Spleen (tissue), 11 donors: ENCODE measurements at regions not wholly inside any gene's neighbourhood (a gene's known extent, or its start where the extent isn't known, plus 50 kb on each side); places are given as distances from the start of the nearest gene placed in this dataset.
"Not testable (repeated sequence)": the region's sequence is repeated elsewhere in the genome, so short reads cannot be mapped to it uniquely, and the experiment has no call there.

Experiments
- DNase-seq: peaks from one replicate; pipeline ENCODE4 v3.0.0-alpha.2; 2020
- H3K27ac ChIP-seq, 8 donors: fragments of 200-600 bp; sonication (generic) in 7 of 8; 1 replicate in 4 of 8; 2 replicates in 4 of 8; pipeline versions ENCODE4 v1.5.0 to v1.8.0; 2016 to 2021; ENCODE audit warnings: inconsistent platforms in 4 of 8, mild to moderate bottlenecking in 4 of 8, moderate library complexity in 1 of 8
- H3K27me3 ChIP-seq, 7 donors: fragments of 200-600 bp; sonication (generic) in 6 of 7; replicated peaks in 1 of 7; 1 replicate in 4 of 7; 2 replicates in 3 of 7; pipeline versions ENCODE4 v1.5.0 to v1.8.0; 2016 to 2021; ENCODE audit warnings: inconsistent platforms in 3 of 7, mild to moderate bottlenecking in 1 of 7
- H3K36me3 ChIP-seq, 6 donors: fragments of 200-600 bp; sonication (generic) in 5 of 6; 1 replicate in 4 of 6; 2 replicates in 2 of 6; pipeline versions ENCODE4 v1.5.0 to v1.8.0; 2016 to 2021; ENCODE audit warnings: inconsistent platforms in 2 of 6
- H3K4me1 ChIP-seq, 6 donors: fragments of 200-600 bp; sonication (generic) in 5 of 6; 1 replicate in 3 of 6; 2 replicates in 3 of 6; pipeline versions ENCODE4 v1.5.0 to v1.8.0; 2016 to 2021; ENCODE audit warnings: inconsistent platforms in 3 of 6
- H3K4me3 ChIP-seq, 8 donors: fragments of 200-600 bp; sonication (generic) in 7 of 8; 1 replicate in 4 of 8; 2 replicates in 4 of 8; pipeline versions ENCODE4 v1.5.0 to v1.8.0; 2016 to 2021; ENCODE audit warnings: inconsistent platforms in 4 of 8, mild to moderate bottlenecking in 4 of 8, moderate library complexity in 2 of 8
- H3K9me3 ChIP-seq, 8 donors: fragments of 200-600 bp; sonication (generic) in 7 of 8; 1 replicate in 4 of 8; 2 replicates in 4 of 8; pipeline versions ENCODE4 v1.5.0 to v1.8.0; 2016 to 2021; ENCODE audit warnings: inconsistent platforms in 4 of 8
- CTCF ChIP-seq, 11 experiments: fragments of 200-600 bp in 7 of 11; fragments of 450-650 bp in 4 of 11; sonication (generic) in 4 of 11; IDR thresholded peaks in 8 of 11; conservative IDR thresholded peaks in 3 of 11; 1 replicate in 7 of 11; 2 replicates in 4 of 11; pipeline versions ENCODE4 v1.4.0 to v1.8.0; 2016 to 2021; ENCODE audit warnings: antibody characterized with exemption in 11 of 11, inconsistent platforms in 4 of 11, mild to moderate bottlenecking in 1 of 11
- POLR2A ChIP-seq, 3 donors: fragments of 450-650 bp; IDR thresholded peaks; one replicate each; pipeline ENCODE4 v1.5.1; 2017; ENCODE audit warnings: antibody characterized with exemption in 3 of 3, mild to moderate bottlenecking in 1 of 3
- POLR2AphosphoS5 ChIP-seq, 3 donors: sonication (generic); formaldehyde crosslinking; IDR thresholded peaks; one replicate each; pipeline ENCODE4 v1.5.1; 2017; ENCODE audit warnings: antibody characterized with exemption in 3 of 3
- WGBS, 5 donors: extraction: QIAGEN DNeasy Blood & Tissue Kit in 3 of 5; methylation state at CpG; one replicate each; pipeline versions ENCODE4 v1.1.5 to v1.1.7; 2013 to 2018; 5-methylcytosine and 5-hydroxymethylcytosine counted together
- intact Hi-C: fragments of 100-400 bp; cut with DNase I; formaldehyde crosslinking; loops from one replicate; pipeline ENCODE4 v1.15.0; 2023; ENCODE audit warnings: low total_unique reads
- donor health status: healthy with polysubstance abuse.
- donor health status: DM: no; HTN: no; CAD: no; lungs with moderate emphysema.
- donor health status: DM: no; HTN: no; CAD: no.
- donor health status: Bipolar disorder and iron deficiency.
- donor health status: healthy.
- donor health status: DM: no; HTN: no; CAD: no.
- donor health status: DM: yes; HTN: yes; CAD: no.

GRCh38 chr10:22148961-22149360 is 68.9 kb downstream of the EBLN1 start:
- DNase-seq: no peak
- TF ChIP-seq CTCF (IDR thresholded peaks at IDR 0.05 in 8 of 11, conservative IDR thresholded peaks at IDR 0.05 in 3 of 11) (no peak), POLR2AphosphoS5 (IDR thresholded peaks at IDR 0.05) (no peak), POLR2A (IDR thresholded peaks at IDR 0.05) (no peak)
- Histone ChIP-seq H3K4me1 (no peaks in the 10 kb centered on the region), H3K4me3 (no peak overlapping the region), H3K27ac (no peak overlapping the region), H3K36me3 (no peaks in the 10 kb centered on the region), H3K27me3 (no peaks in the 10 kb centered on the region), H3K9me3 (peaks cover 0 to 33% (median 24%) of the 10 kb centered on the region in 8 donors)
- intact Hi-C loops: no loop called here

- H3K4me1 ChIP-seq, intact Hi-C loops, H3K4me3 ChIP-seq, H3K27me3 ChIP-seq, H3K27ac ChIP-seq, DNase-seq, H3K36me3 ChIP-seq: not testable (repeated sequence)
- peaks cover 0 to 20% (median 15%) of the 10 kb centered on the region in 8 donors for H3K9me3 ChIP-seq
- 89 to 98% (median 97%) methylated on average over 2 of the region's 2 CpGs for WGBS, 5 donors
These were observed 71.9 kb downstream of the EBLN1 start for GRCh38 chr10:22145873-22146272.

GRCh38 chr10:22137542-22137941 is 80.3 kb downstream of the EBLN1 start:
- Histone ChIP-seq H3K4me1 (peaks cover 6 to 19% (median 15%) of the 10 kb centered on the region in 6 donors), H3K27ac (no peak overlapping the region), H3K4me3 (no peak overlapping the region), H3K27me3 (peaks cover 0 to 7% (median 0%) of the 10 kb centered on the region in 7 donors), H3K36me3 (no peaks in the 10 kb centered on the region), H3K9me3 (peaks cover 0 to 4% (median 0%) of the 10 kb centered on the region in 8 donors)
- 91 to 98% (median 96%) methylated on average over 2 of the region's 2 CpGs for WGBS, 5 donors
- TF ChIP-seq POLR2A (IDR thresholded peaks at IDR 0.05): no peak
- no peak for TF ChIP-seq POLR2AphosphoS5 (IDR thresholded peaks at IDR 0.05)
- TF ChIP-seq CTCF (IDR thresholded peaks at IDR 0.05 in 8 of 11, conservative IDR thresholded peaks at IDR 0.05 in 3 of 11): no peak
- DNase-seq: no peak
- intact Hi-C loops: no loop called here

GRCh38 chr10:22135591-22135990 is 82.2 kb downstream of the EBLN1 start:
- no peak for TF ChIP-seq POLR2AphosphoS5 (IDR thresholded peaks at IDR 0.05)
- no peak for TF ChIP-seq POLR2A (IDR thresholded peaks at IDR 0.05)
- no peak for TF ChIP-seq CTCF (IDR thresholded peaks at IDR 0.05 in 8 of 11, conservative IDR thresholded peaks at IDR 0.05 in 3 of 11)
- DNase-seq: no peak
- no peaks in the 10 kb centered on the region for H3K36me3 ChIP-seq
- no peak overlapping the region for H3K27ac ChIP-seq
- peaks cover 0 to 4% (median 0%) of the 10 kb centered on the region in 8 donors for H3K9me3 ChIP-seq
- 78 to 89% (median 82%) methylated on average over 9 of the region's 9 CpGs for WGBS, 5 donors
- intact Hi-C loops: no loop called here
- no peak overlapping the region for H3K4me3 ChIP-seq
- peaks cover 6 to 19% (median 15%) of the 10 kb centered on the region in 6 donors for H3K4me1 ChIP-seq
- peaks cover 0 to 10% (median 0%) of the 10 kb centered on the region in 7 donors for H3K27me3 ChIP-seq
